HepG2 (cell line): ENCODE measurements at regions not wholly inside any gene's neighbourhood (a gene's known extent, or its start where the extent isn't known, plus 50 kb on each side); places are given as distances from the start of the nearest gene placed in this dataset.

ENCODE experiments used
- BRD4 ChIP-seq: sonication (generic); formaldehyde crosslinking; IDR thresholded peaks from 2 replicates; pipeline ENCODE4 v1.4.0; 2020; ENCODE audit warnings: missing genetic modification reagents
- GFI1 ChIP-seq: sonication (generic); formaldehyde crosslinking; IDR thresholded peaks from 2 replicates; pipeline ENCODE4 v1.5.0; 2020; ENCODE audit warnings: missing genetic modification reagents, mild to moderate bottlenecking, borderline replicate concordance
- HMGA1 ChIP-seq: sonication (generic); formaldehyde crosslinking; conservative IDR thresholded peaks from 2 replicates; pipeline ENCODE4 v1.4.0; 2020; ENCODE audit warnings: missing genetic modification reagents
- ISX ChIP-seq: sonication (generic); formaldehyde crosslinking; conservative IDR thresholded peaks from 2 replicates; pipeline ENCODE4 v1.5.0; 2020; ENCODE audit warnings: missing genetic modification reagents
- MATR3 ChIP-seq: sonication (generic); formaldehyde crosslinking; IDR thresholded peaks from 2 replicates; pipeline ENCODE4 v1.4.0; 2020; ENCODE audit warnings: missing genetic modification reagents
- PLRG1 ChIP-seq: fragments of 450-650 bp; conservative IDR thresholded peaks from 2 replicates; pipeline ENCODE4 v1.6.1; 2016
- RAD21 ChIP-seq: fragments of 450-650 bp; formaldehyde crosslinking; IDR thresholded peaks from 2 replicates; pipeline ENCODE4 v1.5.0; 2020; ENCODE audit warnings: mild to moderate bottlenecking
- RFX3 ChIP-seq: IDR thresholded peaks from 2 replicates; pipeline ENCODE4 v1.6.1; 2016; ENCODE audit warnings: missing biosample characterization, missing genetic modification reagents
- SNRNP70 ChIP-seq: fragments of 200-400 bp; formaldehyde crosslinking; IDR thresholded peaks from 2 replicates; pipeline ENCODE4 v1.6.1; 2017; ENCODE audit warnings: mild to moderate bottlenecking, low read depth, low read length, moderate library complexity
- STAG1 ChIP-seq: sonication (generic); formaldehyde crosslinking; IDR thresholded peaks from 2 replicates; pipeline ENCODE4 v1.4.0; 2020; ENCODE audit warnings: missing genetic modification reagents
- ZBTB43 ChIP-seq: sonication (generic); formaldehyde crosslinking; conservative IDR thresholded peaks from 2 replicates; pipeline ENCODE4 v1.4.0; 2020; ENCODE audit warnings: missing genetic modification reagents
- ZBTB46 ChIP-seq: sonication (generic); formaldehyde crosslinking; IDR thresholded peaks from 2 replicates; pipeline ENCODE4 v1.4.0; 2020; ENCODE audit warnings: mild to moderate bottlenecking, missing genetic modification reagents, borderline replicate concordance
- ZFP37 ChIP-seq: sonication (generic); formaldehyde crosslinking; IDR thresholded peaks from 2 replicates; pipeline ENCODE4 v1.4.0; 2020; ENCODE audit warnings: missing genetic modification reagents, borderline replicate concordance
- ZNF609 ChIP-seq: sonication (generic); formaldehyde crosslinking; IDR thresholded peaks from 2 replicates; pipeline ENCODE4 v1.4.0; 2020; ENCODE audit warnings: mild to moderate bottlenecking, missing genetic modification reagents, borderline replicate concordance
- ZNF672 ChIP-seq: sonication (generic); formaldehyde crosslinking; IDR thresholded peaks from 2 replicates; pipeline ENCODE4 v1.8.1; 2022; ENCODE audit warnings: missing genetic modification reagents
- TF ChIP-seq, protein P1 (sequence below): IDR thresholded peaks from 2 replicates; pipeline ENCODE4 v1.4.0; 2020; ENCODE audit warnings: mild to moderate bottlenecking, missing genetic modification reagents
- TF ChIP-seq, protein P2 (sequence below): IDR thresholded peaks from 2 replicates; pipeline ENCODE4 v1.6.1; 2018; ENCODE audit warnings: missing genetic modification reagents, mild to moderate bottlenecking, missing compliant biosample characterization

- TF ChIP-seq, protein P1, sequence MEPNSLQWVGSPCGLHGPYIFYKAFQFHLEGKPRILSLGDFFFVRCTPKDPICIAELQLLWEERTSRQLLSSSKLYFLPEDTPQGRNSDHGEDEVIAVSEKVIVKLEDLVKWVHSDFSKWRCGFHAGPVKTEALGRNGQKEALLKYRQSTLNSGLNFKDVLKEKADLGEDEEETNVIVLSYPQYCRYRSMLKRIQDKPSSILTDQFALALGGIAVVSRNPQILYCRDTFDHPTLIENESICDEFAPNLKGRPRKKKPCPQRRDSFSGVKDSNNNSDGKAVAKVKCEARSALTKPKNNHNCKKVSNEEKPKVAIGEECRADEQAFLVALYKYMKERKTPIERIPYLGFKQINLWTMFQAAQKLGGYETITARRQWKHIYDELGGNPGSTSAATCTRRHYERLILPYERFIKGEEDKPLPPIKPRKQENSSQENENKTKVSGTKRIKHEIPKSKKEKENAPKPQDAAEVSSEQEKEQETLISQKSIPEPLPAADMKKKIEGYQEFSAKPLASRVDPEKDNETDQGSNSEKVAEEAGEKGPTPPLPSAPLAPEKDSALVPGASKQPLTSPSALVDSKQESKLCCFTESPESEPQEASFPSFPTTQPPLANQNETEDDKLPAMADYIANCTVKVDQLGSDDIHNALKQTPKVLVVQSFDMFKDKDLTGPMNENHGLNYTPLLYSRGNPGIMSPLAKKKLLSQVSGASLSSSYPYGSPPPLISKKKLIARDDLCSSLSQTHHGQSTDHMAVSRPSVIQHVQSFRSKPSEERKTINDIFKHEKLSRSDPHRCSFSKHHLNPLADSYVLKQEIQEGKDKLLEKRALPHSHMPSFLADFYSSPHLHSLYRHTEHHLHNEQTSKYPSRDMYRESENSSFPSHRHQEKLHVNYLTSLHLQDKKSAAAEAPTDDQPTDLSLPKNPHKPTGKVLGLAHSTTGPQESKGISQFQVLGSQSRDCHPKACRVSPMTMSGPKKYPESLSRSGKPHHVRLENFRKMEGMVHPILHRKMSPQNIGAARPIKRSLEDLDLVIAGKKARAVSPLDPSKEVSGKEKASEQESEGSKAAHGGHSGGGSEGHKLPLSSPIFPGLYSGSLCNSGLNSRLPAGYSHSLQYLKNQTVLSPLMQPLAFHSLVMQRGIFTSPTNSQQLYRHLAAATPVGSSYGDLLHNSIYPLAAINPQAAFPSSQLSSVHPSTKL (CRISPR knock-in tag): peak; percentile 71
- no peak for TF ChIP-seq STAG1 (CRISPR knock-in tag)
- no peak for TF ChIP-seq ISX
- TF ChIP-seq ZNF609: peak; percentile 53; the same call in 1 of the 2 replicates
- no peak for TF ChIP-seq MATR3 (CRISPR knock-in tag)
- TF ChIP-seq ZFP37 (CRISPR knock-in tag): no peak
- TF ChIP-seq PLRG1: no peak
- TF ChIP-seq HMGA1 (CRISPR knock-in tag): no peak
- TF ChIP-seq, protein P2, sequence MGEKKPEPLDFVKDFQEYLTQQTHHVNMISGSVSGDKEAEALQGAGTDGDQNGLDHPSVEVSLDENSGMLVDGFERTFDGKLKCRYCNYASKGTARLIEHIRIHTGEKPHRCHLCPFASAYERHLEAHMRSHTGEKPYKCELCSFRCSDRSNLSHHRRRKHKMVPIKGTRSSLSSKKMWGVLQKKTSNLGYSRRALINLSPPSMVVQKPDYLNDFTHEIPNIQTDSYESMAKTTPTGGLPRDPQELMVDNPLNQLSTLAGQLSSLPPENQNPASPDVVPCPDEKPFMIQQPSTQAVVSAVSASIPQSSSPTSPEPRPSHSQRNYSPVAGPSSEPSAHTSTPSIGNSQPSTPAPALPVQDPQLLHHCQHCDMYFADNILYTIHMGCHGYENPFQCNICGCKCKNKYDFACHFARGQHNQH (CRISPR knock-in tag): no peak
- no peak for TF ChIP-seq SNRNP70
- TF ChIP-seq ZNF672 (CRISPR knock-in tag): no peak
- no peak for TF ChIP-seq ZBTB43 (CRISPR knock-in tag)
- TF ChIP-seq RAD21 (CRISPR knock-in tag): no peak
- no peak for TF ChIP-seq BRD4 (CRISPR knock-in tag)
- TF ChIP-seq ZBTB46 (CRISPR knock-in tag): no peak
- TF ChIP-seq GFI1: no peak
- no peak for TF ChIP-seq RFX3 (CRISPR knock-in tag)
Measured at GRCh38 chr21:39079617-39080016, 103.6 kb downstream of the PSMG1 start (continued).
